Lower leg skin (tissue), 3 donors: ENCODE measurements at regions not wholly inside any gene's neighbourhood (a gene's known extent, or its start where the extent isn't known, plus 50 kb on each side); places are given as distances from the start of the nearest gene placed in this dataset.

Source experiments
- POLR2A ChIP-seq, 2 donors: fragments of 450-650 bp; IDR thresholded peaks; one replicate each; pipeline ENCODE4 v1.6.1; 2016 to 2017; ENCODE audit warnings: antibody characterized with exemption in 2 of 2, mild to moderate bottlenecking in 1 of 2, moderate library complexity in 1 of 2
- TF ChIP-seq, protein P1 (sequence below), 3 donors: fragments of 450-650 bp; IDR thresholded peaks; one replicate each; pipeline ENCODE4 v1.5.1; 2016; ENCODE audit warnings: antibody characterized with exemption in 3 of 3, mild to moderate bottlenecking in 3 of 3, moderate library complexity in 2 of 3

DNA sequence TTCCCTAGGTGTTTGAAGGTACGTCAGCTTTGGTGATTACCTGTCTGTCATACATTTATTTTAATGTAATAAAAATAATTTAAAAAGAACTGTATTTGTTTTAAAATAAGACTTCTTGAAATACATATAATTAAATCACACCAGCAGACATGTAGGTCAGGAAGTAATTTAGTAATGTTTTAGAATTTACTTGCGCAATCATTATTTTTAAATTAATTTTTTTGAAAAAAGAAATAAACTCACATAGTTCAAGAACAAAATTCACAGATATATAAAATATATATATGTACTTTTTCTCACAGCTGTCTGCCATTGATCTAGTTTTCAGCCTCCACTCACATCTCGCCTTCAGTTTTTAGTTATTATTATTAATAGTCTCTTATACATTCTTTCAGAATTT, 875.9 kb downstream of the TTLL7 start:
- TF ChIP-seq, protein P1, sequence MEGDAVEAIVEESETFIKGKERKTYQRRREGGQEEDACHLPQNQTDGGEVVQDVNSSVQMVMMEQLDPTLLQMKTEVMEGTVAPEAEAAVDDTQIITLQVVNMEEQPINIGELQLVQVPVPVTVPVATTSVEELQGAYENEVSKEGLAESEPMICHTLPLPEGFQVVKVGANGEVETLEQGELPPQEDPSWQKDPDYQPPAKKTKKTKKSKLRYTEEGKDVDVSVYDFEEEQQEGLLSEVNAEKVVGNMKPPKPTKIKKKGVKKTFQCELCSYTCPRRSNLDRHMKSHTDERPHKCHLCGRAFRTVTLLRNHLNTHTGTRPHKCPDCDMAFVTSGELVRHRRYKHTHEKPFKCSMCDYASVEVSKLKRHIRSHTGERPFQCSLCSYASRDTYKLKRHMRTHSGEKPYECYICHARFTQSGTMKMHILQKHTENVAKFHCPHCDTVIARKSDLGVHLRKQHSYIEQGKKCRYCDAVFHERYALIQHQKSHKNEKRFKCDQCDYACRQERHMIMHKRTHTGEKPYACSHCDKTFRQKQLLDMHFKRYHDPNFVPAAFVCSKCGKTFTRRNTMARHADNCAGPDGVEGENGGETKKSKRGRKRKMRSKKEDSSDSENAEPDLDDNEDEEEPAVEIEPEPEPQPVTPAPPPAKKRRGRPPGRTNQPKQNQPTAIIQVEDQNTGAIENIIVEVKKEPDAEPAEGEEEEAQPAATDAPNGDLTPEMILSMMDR (IDR thresholded peaks at IDR 0.05): no peak
- no peak for TF ChIP-seq POLR2A (IDR thresholded peaks at IDR 0.05)
